ENCODE measurements at regions not wholly inside any gene's neighbourhood (a gene's known extent, or its start where the extent isn't known, plus 50 kb on each side); places are given as distances from the start of the nearest gene placed in this dataset.

DNA sequence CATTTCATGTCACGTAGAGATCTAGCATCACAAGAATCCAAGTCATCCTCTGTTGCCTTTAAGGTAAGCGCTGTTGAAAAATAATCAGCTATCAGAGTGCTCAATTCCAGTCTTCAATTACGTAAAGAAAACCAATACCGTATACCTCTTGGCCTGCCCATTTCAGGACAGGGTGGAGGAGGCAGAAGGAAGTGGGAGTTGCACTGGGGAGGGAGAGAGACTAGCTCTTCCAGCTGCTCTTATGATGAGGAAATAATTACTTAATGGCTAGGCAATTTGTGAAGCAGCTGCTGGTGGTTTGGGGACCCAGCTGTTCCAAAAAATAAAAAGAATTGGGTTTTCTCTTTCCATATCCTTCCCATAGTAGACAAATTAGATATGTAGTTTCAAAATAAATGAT lies 365.8 kb upstream of the MCTP2 start:
- ChIA-PET POLR2A (no interaction called here), CTCF (no interaction called here)
- no peaks in the 10 kb centered on the region for H3K36me3 Mint-ChIP-seq
- no peak overlapping the region for H3K27ac Mint-ChIP-seq
- no peak overlapping the region for H3K4me3 Mint-ChIP-seq
- ATAC-seq (no peak), DNase-seq (ENCODE audit: low spot score) (no peak)
- TF ChIP-seq, protein P1, sequence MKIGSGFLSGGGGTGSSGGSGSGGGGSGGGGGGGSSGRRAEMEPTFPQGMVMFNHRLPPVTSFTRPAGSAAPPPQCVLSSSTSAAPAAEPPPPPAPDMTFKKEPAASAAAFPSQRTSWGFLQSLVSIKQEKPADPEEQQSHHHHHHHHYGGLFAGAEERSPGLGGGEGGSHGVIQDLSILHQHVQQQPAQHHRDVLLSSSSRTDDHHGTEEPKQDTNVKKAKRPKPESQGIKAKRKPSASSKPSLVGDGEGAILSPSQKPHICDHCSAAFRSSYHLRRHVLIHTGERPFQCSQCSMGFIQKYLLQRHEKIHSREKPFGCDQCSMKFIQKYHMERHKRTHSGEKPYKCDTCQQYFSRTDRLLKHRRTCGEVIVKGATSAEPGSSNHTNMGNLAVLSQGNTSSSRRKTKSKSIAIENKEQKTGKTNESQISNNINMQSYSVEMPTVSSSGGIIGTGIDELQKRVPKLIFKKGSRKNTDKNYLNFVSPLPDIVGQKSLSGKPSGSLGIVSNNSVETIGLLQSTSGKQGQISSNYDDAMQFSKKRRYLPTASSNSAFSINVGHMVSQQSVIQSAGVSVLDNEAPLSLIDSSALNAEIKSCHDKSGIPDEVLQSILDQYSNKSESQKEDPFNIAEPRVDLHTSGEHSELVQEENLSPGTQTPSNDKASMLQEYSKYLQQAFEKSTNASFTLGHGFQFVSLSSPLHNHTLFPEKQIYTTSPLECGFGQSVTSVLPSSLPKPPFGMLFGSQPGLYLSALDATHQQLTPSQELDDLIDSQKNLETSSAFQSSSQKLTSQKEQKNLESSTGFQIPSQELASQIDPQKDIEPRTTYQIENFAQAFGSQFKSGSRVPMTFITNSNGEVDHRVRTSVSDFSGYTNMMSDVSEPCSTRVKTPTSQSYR (CRISPR knock-in tag; IDR thresholded peaks at IDR 0.05), result no peak
- TF ChIP-seq, protein P2, sequence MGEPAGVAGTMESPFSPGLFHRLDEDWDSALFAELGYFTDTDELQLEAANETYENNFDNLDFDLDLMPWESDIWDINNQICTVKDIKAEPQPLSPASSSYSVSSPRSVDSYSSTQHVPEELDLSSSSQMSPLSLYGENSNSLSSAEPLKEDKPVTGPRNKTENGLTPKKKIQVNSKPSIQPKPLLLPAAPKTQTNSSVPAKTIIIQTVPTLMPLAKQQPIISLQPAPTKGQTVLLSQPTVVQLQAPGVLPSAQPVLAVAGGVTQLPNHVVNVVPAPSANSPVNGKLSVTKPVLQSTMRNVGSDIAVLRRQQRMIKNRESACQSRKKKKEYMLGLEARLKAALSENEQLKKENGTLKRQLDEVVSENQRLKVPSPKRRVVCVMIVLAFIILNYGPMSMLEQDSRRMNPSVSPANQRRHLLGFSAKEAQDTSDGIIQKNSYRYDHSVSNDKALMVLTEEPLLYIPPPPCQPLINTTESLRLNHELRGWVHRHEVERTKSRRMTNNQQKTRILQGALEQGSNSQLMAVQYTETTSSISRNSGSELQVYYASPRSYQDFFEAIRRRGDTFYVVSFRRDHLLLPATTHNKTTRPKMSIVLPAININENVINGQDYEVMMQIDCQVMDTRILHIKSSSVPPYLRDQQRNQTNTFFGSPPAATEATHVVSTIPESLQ (CRISPR knock-in tag; IDR thresholded peaks at IDR 0.05), result no peak
- TF ChIP-seq SMAD4 (CRISPR knock-in tag; IDR thresholded peaks at IDR 0.05) (no peak), TEAD4 (CRISPR knock-in tag; IDR thresholded peaks at IDR 0.05) (no peak)
- no peaks in the 10 kb centered on the region for H3K27me3 Mint-ChIP-seq (ENCODE audit: low read depth)
- H3K9me3 Mint-ChIP-seq, result no peaks in the 10 kb centered on the region
- no peaks in the 10 kb centered on the region for H3K4me1 Mint-ChIP-seq

DNA sequence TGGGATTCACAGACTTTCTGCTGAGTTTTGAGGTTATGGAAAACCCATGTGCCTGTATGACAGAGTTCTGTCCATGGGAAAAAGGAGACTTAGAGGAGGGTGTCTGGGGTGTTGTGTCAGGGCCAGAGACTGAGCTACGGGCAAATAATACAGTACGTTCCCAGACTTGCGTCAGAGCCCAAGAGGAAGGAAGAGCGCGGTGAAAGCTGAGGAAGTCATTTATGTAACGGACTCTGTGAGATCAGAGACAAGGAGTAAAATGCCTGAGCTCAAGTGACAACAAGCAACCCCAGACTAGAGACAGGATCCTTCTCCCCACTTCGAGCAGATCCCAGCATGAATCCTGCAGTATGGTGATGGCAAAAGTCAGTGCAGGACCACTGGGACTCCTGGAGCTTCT lies 368.6 kb upstream of the MCTP2 start:
- no peak overlapping the region for H3K4me3 Mint-ChIP-seq
- H3K27ac Mint-ChIP-seq, result no peak overlapping the region
- ChIA-PET POLR2A (no interaction called here), CTCF (no interaction called here)
- no peaks in the 10 kb centered on the region for H3K27me3 Mint-ChIP-seq (ENCODE audit: low read depth)
- DNase-seq (ENCODE audit: low spot score), result no peak
- ATAC-seq, result no peak
- TF ChIP-seq, protein P3, sequence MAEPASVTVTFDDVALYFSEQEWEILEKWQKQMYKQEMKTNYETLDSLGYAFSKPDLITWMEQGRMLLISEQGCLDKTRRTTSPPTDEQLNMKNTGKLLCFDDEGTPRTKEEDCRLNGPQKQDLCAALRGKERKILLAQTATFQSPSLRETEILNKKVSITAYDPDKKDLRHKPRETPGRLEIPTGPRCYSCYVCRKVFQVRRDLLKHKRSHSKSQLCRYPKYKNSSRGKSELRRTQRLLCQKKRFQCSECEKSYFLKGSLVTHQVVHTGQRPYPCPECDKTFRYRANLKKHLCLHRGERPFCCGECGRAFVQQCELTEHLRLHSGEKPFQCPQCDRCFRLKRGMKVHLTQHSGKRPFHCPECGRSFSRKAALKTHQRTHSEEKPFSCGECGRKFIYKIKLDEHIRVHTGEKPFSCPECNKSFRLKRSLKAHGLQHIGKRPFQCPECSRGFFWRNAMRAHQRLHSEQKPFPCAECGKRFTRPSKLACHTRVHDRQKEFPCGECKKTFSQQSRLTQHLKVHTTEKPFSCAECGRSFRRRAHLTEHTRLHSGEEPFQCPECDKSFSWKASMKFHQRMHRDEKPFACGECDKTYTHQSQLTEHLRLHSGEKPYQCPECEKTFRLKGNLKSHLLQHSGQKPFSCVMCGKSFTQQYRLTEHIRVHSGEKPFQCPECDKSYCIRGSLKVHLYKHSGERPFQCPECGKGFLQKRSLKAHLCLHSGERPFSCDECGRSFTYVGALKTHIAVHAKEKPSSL (CRISPR knock-in tag; conservative IDR thresholded peaks at IDR 0.05), result no peak
- TF ChIP-seq, protein P4, sequence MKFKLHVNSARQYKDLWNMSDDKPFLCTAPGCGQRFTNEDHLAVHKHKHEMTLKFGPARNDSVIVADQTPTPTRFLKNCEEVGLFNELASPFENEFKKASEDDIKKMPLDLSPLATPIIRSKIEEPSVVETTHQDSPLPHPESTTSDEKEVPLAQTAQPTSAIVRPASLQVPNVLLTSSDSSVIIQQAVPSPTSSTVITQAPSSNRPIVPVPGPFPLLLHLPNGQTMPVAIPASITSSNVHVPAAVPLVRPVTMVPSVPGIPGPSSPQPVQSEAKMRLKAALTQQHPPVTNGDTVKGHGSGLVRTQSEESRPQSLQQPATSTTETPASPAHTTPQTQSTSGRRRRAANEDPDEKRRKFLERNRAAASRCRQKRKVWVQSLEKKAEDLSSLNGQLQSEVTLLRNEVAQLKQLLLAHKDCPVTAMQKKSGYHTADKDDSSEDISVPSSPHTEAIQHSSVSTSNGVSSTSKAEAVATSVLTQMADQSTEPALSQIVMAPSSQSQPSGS (CRISPR knock-in tag; IDR thresholded peaks at IDR 0.05; ENCODE audit: borderline replicate concordance, low read depth), result no peak
- no peak for TF ChIP-seq CREM (CRISPR knock-in tag; IDR thresholded peaks at IDR 0.05)
- no peak for TF ChIP-seq SOX15 (CRISPR knock-in tag; IDR thresholded peaks at IDR 0.05)
- no peak for TF ChIP-seq IRF2 (CRISPR knock-in tag; IDR thresholded peaks at IDR 0.05; ENCODE audit: borderline replicate concordance, low read depth)
- no peak for TF ChIP-seq OVOL2 (CRISPR knock-in tag; IDR thresholded peaks at IDR 0.05; ENCODE audit: borderline replicate concordance)
- H3K9me3 Mint-ChIP-seq, result no peaks in the 10 kb centered on the region
- H3K36me3 Mint-ChIP-seq, result no peaks in the 10 kb centered on the region
- no peaks in the 10 kb centered on the region for H3K4me1 Mint-ChIP-seq

DNA sequence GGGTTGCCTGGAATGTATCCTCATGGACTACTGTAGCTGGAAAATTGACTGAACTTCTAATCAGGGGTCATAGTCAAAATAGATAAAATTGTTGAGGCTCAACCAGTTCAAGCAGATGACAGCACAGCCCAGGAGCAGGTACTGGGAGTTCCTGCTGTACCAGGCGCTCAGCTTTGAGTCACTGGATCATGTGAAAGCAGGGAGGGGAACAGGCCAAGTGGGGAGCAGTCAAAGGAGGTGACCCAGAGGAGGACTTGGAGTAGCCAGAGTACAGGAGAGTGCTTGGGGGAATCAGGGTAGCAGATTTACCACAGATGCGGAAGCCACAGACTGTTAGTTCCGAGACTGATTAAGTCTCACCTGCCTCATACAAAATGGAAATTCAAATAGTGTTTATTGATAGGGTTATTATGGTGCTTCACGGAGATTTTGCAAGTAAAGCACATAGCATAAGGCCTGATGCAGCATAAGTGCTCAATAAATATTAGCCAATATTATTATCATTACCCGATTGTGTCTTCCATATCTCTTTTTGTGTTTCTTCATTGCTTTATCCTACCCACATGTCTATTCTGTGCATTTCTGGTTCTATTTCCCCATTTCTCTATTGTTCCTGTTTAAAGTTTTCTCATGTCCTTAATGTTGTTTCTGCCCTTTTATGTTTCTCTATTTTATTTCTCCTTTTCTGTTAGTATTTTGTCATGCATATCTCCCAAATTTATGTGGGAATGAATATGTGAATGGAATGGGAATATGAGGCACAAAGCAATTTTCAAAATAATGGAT lies 369.2 kb upstream of the MCTP2 start:
- ATAC-seq (no peak), DNase-seq (ENCODE audit: low spot score) (no peak)
- no peaks in the 10 kb centered on the region for H3K27me3 Mint-ChIP-seq (ENCODE audit: low read depth)
- H3K4me1 Mint-ChIP-seq, result no peaks in the 10 kb centered on the region
- ChIA-PET POLR2A (no interaction called here), CTCF (no interaction called here)
- no peak overlapping the region for H3K27ac Mint-ChIP-seq
- no peaks in the 10 kb centered on the region for H3K9me3 Mint-ChIP-seq
- no peaks in the 10 kb centered on the region for H3K36me3 Mint-ChIP-seq
- H3K4me3 Mint-ChIP-seq, result no peak overlapping the region
- TF ChIP-seq, protein P5, sequence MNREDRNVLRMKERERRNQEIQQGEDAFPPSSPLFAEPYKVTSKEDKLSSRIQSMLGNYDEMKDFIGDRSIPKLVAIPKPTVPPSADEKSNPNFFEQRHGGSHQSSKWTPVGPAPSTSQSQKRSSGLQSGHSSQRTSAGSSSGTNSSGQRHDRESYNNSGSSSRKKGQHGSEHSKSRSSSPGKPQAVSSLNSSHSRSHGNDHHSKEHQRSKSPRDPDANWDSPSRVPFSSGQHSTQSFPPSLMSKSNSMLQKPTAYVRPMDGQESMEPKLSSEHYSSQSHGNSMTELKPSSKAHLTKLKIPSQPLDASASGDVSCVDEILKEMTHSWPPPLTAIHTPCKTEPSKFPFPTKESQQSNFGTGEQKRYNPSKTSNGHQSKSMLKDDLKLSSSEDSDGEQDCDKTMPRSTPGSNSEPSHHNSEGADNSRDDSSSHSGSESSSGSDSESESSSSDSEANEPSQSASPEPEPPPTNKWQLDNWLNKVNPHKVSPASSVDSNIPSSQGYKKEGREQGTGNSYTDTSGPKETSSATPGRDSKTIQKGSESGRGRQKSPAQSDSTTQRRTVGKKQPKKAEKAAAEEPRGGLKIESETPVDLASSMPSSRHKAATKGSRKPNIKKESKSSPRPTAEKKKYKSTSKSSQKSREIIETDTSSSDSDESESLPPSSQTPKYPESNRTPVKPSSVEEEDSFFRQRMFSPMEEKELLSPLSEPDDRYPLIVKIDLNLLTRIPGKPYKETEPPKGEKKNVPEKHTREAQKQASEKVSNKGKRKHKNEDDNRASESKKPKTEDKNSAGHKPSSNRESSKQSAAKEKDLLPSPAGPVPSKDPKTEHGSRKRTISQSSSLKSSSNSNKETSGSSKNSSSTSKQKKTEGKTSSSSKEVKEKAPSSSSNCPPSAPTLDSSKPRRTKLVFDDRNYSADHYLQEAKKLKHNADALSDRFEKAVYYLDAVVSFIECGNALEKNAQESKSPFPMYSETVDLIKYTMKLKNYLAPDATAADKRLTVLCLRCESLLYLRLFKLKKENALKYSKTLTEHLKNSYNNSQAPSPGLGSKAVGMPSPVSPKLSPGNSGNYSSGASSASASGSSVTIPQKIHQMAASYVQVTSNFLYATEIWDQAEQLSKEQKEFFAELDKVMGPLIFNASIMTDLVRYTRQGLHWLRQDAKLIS (CRISPR knock-in tag; IDR thresholded peaks at IDR 0.05; ENCODE audit: borderline replicate concordance), result no peak
- TF ChIP-seq ZNF416 (CRISPR knock-in tag; IDR thresholded peaks at IDR 0.05) (no peak), ELF4 (CRISPR knock-in tag; IDR thresholded peaks at IDR 0.05; ENCODE audit: low read depth) (no peak), NR2C2 (CRISPR knock-in tag; IDR thresholded peaks at IDR 0.05) (no peak)
- TF ChIP-seq, protein P6, sequence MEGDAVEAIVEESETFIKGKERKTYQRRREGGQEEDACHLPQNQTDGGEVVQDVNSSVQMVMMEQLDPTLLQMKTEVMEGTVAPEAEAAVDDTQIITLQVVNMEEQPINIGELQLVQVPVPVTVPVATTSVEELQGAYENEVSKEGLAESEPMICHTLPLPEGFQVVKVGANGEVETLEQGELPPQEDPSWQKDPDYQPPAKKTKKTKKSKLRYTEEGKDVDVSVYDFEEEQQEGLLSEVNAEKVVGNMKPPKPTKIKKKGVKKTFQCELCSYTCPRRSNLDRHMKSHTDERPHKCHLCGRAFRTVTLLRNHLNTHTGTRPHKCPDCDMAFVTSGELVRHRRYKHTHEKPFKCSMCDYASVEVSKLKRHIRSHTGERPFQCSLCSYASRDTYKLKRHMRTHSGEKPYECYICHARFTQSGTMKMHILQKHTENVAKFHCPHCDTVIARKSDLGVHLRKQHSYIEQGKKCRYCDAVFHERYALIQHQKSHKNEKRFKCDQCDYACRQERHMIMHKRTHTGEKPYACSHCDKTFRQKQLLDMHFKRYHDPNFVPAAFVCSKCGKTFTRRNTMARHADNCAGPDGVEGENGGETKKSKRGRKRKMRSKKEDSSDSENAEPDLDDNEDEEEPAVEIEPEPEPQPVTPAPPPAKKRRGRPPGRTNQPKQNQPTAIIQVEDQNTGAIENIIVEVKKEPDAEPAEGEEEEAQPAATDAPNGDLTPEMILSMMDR (IDR thresholded peaks at IDR 0.05), result no peak
